ENCODE measurements at regions not wholly inside any gene's neighbourhood (a gene's known extent, or its start where the extent isn't known, plus 50 kb on each side); places are given as distances from the start of the nearest gene placed in this dataset.

GRCh38 chr6:147707524-147707923, 199.0 kb downstream of the SAMD5 start:
- H3K4me1 ChIP-seq (ENCODE audit: control insufficient read depth, insufficient read depth, low read length) = no peaks in the 10 kb centered on the region; the same call in 1 of the 2 replicates
- POLR2A ChIA-PET (ENCODE audit: unreplicated experiment) = no interaction called here
- no peak overlapping the region for H2AFZ ChIP-seq (replicated peaks; ENCODE audit: low read length, poor library complexity)
- no peak overlapping the region for H4K5ac ChIP-seq (ENCODE audit: low read depth, low read length)
- H3K4me2 ChIP-seq (ENCODE audit: low read depth, low read length) = no peak overlapping the region
- no peak overlapping the region for H2BK5ac ChIP-seq (ENCODE audit: low read depth, low read length, poor library complexity, severe bottlenecking)
- no peak overlapping the region for H2AK5ac ChIP-seq (ENCODE audit: low read depth, low read length)
- H3K4me3 ChIP-seq (ENCODE audit: insufficient read depth, low read depth, low read length) = no peak overlapping the region
- CTCF ChIA-PET = no interaction called here
- H2BK120ac ChIP-seq (ENCODE audit: low read depth, low read length) = no peak overlapping the region
- H2BK15ac ChIP-seq (ENCODE audit: low read depth, low read length) = no peak overlapping the region
- no peak overlapping the region for H3K9ac ChIP-seq (ENCODE audit: low read depth, low read length)
- H2AK9ac ChIP-seq (replicated peaks; ENCODE audit: low read depth, low read length, poor library complexity) = no peak overlapping the region
- no peak for DNase-seq
- no peaks in the 10 kb centered on the region; the same call in 1 of the 2 replicates for H3K9me1 ChIP-seq (ENCODE audit: insufficient read depth, low read length)
- in situ Hi-C loops (cut with MboI; ENCODE audit: low sequenced_read_pairs) = no loop called here
- H3K56ac ChIP-seq (ENCODE audit: extremely low read depth, insufficient read depth, low read length) = no peak overlapping the region
- H3K27ac ChIP-seq (ENCODE audit: insufficient read depth, low read length) = no peak overlapping the region
- intact Hi-C loops (cut with micrococcal nuclease) = no loop called here
- H3K36me3 ChIP-seq (ENCODE audit: control insufficient read depth, insufficient read depth, low read length) = no peaks in the 10 kb centered on the region
- no peak overlapping the region for H4K91ac ChIP-seq (ENCODE audit: insufficient read depth, low read depth, low read length)
- no peak overlapping the region for H2BK20ac ChIP-seq (ENCODE audit: low read depth, low read length)
- H3K14ac ChIP-seq (replicated peaks; ENCODE audit: low read depth, low read length) = no peak overlapping the region
- dilution Hi-C loops (cut with HindIII; ENCODE audit: low sequenced_read_pairs, unreplicated experiment) = no loop called here
- no TSS peak for BruUV-seq (replicated peaks)
- no peaks in the 10 kb centered on the region for H3K79me1 ChIP-seq (ENCODE audit: low read depth in 1 of 2, low read length in 2 of 2)
- H3K27me3 ChIP-seq (ENCODE audit: control insufficient read depth, insufficient read depth, low read length) = 0 out of 2 replicates have a peak, but pooled peaks cover 1% of the 10 kb centered on the region
- H3K4ac ChIP-seq (ENCODE audit: low read depth, low read length) = no peak overlapping the region
- no peaks in the 10 kb centered on the region for H4K20me1 ChIP-seq (ENCODE audit: insufficient read depth, low read length)
- peak; percentile 61 for ATAC-seq (ENCODE audit: low read depth)
- TF ChIP-seq FOS (IDR thresholded peaks at IDR 0.05; ENCODE audit: low read depth, low read length) (no peak), BHLHE40 (IDR thresholded peaks at IDR 0.05; ENCODE audit: low read depth, low read length) (no peak), MAZ (IDR thresholded peaks at IDR 0.05; ENCODE audit: borderline replicate concordance, low read depth, low read length) (no peak), MXI1 (IDR thresholded peaks at IDR 0.05; ENCODE audit: borderline replicate concordance, low read depth, low read length) (no peak), RFX5 (IDR thresholded peaks at IDR 0.05; ENCODE audit: low read depth, low read length) (no peak), NFE2L2 (IDR thresholded peaks at IDR 0.05; ENCODE audit: low read depth, low read length) (no peak), USF2 (IDR thresholded peaks at IDR 0.05; ENCODE audit: low read depth, low read length) (no peak), ELK1 (IDR thresholded peaks at IDR 0.05; ENCODE audit: borderline replicate concordance, low read depth, low read length) (no peak), RAD21 (IDR thresholded peaks at IDR 0.05; ENCODE audit: low read length) (no peak), CHD1 (IDR thresholded peaks at IDR 0.05; ENCODE audit: low read depth, low read length) (no peak), MAFK (IDR thresholded peaks at IDR 0.05; ENCODE audit: low read depth, low read length) (no peak), SMC3 (IDR thresholded peaks at IDR 0.05; ENCODE audit: low read depth, low read length) (no peak), POLR2A (IDR thresholded peaks at IDR 0.05; ENCODE audit: low read depth, low read length) (no peak), CEBPB (IDR thresholded peaks at IDR 0.05; ENCODE audit: low read depth, low read length) (no peak)
- TF ChIP-seq, protein P1, sequence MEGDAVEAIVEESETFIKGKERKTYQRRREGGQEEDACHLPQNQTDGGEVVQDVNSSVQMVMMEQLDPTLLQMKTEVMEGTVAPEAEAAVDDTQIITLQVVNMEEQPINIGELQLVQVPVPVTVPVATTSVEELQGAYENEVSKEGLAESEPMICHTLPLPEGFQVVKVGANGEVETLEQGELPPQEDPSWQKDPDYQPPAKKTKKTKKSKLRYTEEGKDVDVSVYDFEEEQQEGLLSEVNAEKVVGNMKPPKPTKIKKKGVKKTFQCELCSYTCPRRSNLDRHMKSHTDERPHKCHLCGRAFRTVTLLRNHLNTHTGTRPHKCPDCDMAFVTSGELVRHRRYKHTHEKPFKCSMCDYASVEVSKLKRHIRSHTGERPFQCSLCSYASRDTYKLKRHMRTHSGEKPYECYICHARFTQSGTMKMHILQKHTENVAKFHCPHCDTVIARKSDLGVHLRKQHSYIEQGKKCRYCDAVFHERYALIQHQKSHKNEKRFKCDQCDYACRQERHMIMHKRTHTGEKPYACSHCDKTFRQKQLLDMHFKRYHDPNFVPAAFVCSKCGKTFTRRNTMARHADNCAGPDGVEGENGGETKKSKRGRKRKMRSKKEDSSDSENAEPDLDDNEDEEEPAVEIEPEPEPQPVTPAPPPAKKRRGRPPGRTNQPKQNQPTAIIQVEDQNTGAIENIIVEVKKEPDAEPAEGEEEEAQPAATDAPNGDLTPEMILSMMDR (conservative IDR thresholded peaks at IDR 0.05; ENCODE audit: low read depth, low read length) = no peak
- no peaks in the 10 kb centered on the region for H3K9me3 ChIP-seq (ENCODE audit: control insufficient read depth, insufficient read depth, low read length)
- no peak overlapping the region for H3K18ac ChIP-seq (ENCODE audit: low read depth, low read length)
- no peak overlapping the region for H3K23ac ChIP-seq (ENCODE audit: low read depth, low read length)
- no peak overlapping the region for H4K8ac ChIP-seq (ENCODE audit: low read depth in 2 of 2, low read length in 2 of 2)

All from IMR-90 (cell line).